ENCODE measurements at regions not wholly inside any gene's neighbourhood (a gene's known extent, or its start where the extent isn't known, plus 50 kb on each side); places are given as distances from the start of the nearest gene placed in this dataset.
"Not testable (repeated sequence)": the region's sequence is repeated elsewhere in the genome, so short reads cannot be mapped to it uniquely, and the experiment has no call there.

GRCh38 chr1:5730272-5731109 is 261.7 kb downstream of the NPHP4 start:
- no peak for DNase-seq

GRCh38 chr1:5729636-5730145 is 262.5 kb downstream of the NPHP4 start:
- no peak for DNase-seq

GRCh38 chr1:5728663-5729355 is 263.4 kb downstream of the NPHP4 start:
- DNase-seq = no peak

- DNase-seq = no peak
These were observed 264.2 kb downstream of the NPHP4 start for GRCh38 chr1:5727871-5728643.

GRCh38 chr1:5727191-5727590 is 265.0 kb downstream of the NPHP4 start:
- DNase-seq = no peak

GRCh38 chr1:5726586-5727184 is 265.5 kb downstream of the NPHP4 start:
- DNase-seq = not testable (repeated sequence)

GRCh38 chr1:5725855-5726585 is 266.2 kb downstream of the NPHP4 start:
- DNase-seq = no peak

GRCh38 chr1:5725406-5725805 is 266.8 kb downstream of the NPHP4 start:
- no peak for DNase-seq

GRCh38 chr1:5724847-5725246 is 267.4 kb downstream of the NPHP4 start:
- no peak for DNase-seq

- no peak for DNase-seq
These were observed 269.5 kb downstream of the NPHP4 start for GRCh38 chr1:5722635-5723164.

- no peak for DNase-seq
These were observed 270.5 kb downstream of the NPHP4 start for GRCh38 chr1:5721634-5722215.

GRCh38 chr1:5720936-5721335 is 271.3 kb downstream of the NPHP4 start:
- DNase-seq = no peak

GRCh38 chr1:5720484-5720883 is 271.7 kb downstream of the NPHP4 start:
- no peak for DNase-seq

- no peak for DNase-seq
These were observed 272.2 kb downstream of the NPHP4 start for GRCh38 chr1:5720045-5720444.

- DNase-seq = no peak
These were observed 273.2 kb downstream of the NPHP4 start for GRCh38 chr1:5718831-5719632.

- DNase-seq = no peak
These were observed 275.1 kb downstream of the NPHP4 start for GRCh38 chr1:5717031-5717682.

GRCh38 chr1:5716126-5716525 is 276.1 kb downstream of the NPHP4 start:
- DNase-seq = no peak

- no peak for DNase-seq
These were observed 278.9 kb downstream of the NPHP4 start for GRCh38 chr1:5713101-5714010.
